BE2C (cell line): ENCODE measurements at regions not wholly inside any gene's neighbourhood (a gene's known extent, or its start where the extent isn't known, plus 50 kb on each side); places are given as distances from the start of the nearest gene placed in this dataset.

Experiments used
- DNase-seq: peaks from one replicate; pipeline ENCODE4 v3.0.0-alpha.2; 2020
- H3K27me3 ChIP-seq: fragments of 250-450 bp; sonication (Bioruptor Pico); 2 replicates; pipeline ENCODE4 v1.5.1; 2020; ENCODE audit warnings: mild to moderate bottlenecking
- H3K36me3 ChIP-seq: fragments of 250-450 bp; sonication (Bioruptor Pico); 2 replicates; pipeline ENCODE4 v1.5.1; 2020; ENCODE audit warnings: mild to moderate bottlenecking
- H3K4me1 ChIP-seq: fragments of 250-450 bp; sonication (Bioruptor Pico); 2 replicates; pipeline ENCODE4 v1.5.1; 2020
- H3K4me3 ChIP-seq: 2 replicates; pipeline ENCODE4 v1.5.1; 2011; ENCODE audit warnings: low read depth, low read length
- H3K9me3 ChIP-seq: fragments of 250-450 bp; sonication (Bioruptor Pico); 2 replicates; pipeline ENCODE4 v1.5.1; 2020
- TF ChIP-seq, protein P1 (sequence below): IDR thresholded peaks from 2 replicates; pipeline ENCODE4 v1.5.1; 2012; ENCODE audit warnings: mild to moderate bottlenecking, low read depth, low read length

DNA sequence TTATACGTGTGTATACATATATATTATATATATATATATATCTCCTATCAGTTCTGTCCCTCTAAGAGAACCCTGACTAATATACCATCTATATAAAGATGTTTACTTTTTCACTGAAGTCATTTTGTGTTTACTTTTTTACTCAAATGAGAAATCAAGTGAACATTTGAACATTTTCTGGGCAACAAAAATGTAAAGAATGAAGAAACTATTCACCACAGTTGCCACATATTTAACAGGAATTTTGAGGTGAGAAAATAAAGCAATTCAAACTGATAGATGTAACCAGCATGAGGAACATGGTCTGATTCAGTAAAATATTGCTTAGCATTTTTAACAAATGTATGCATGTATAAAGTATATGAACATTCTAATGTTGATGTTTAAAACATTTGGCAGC is 299.2 kb upstream of the KLHL1 start:
- no peaks in the 10 kb centered on the region for H3K9me3 ChIP-seq
- no peak for DNase-seq
- H3K27me3 ChIP-seq, result no peaks in the 10 kb centered on the region
- H3K4me1 ChIP-seq, result no peaks in the 10 kb centered on the region
- H3K4me3 ChIP-seq, result no peak overlapping the region
- no peaks in the 10 kb centered on the region for H3K36me3 ChIP-seq
- TF ChIP-seq, protein P1, sequence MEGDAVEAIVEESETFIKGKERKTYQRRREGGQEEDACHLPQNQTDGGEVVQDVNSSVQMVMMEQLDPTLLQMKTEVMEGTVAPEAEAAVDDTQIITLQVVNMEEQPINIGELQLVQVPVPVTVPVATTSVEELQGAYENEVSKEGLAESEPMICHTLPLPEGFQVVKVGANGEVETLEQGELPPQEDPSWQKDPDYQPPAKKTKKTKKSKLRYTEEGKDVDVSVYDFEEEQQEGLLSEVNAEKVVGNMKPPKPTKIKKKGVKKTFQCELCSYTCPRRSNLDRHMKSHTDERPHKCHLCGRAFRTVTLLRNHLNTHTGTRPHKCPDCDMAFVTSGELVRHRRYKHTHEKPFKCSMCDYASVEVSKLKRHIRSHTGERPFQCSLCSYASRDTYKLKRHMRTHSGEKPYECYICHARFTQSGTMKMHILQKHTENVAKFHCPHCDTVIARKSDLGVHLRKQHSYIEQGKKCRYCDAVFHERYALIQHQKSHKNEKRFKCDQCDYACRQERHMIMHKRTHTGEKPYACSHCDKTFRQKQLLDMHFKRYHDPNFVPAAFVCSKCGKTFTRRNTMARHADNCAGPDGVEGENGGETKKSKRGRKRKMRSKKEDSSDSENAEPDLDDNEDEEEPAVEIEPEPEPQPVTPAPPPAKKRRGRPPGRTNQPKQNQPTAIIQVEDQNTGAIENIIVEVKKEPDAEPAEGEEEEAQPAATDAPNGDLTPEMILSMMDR, result no peak

DNA sequence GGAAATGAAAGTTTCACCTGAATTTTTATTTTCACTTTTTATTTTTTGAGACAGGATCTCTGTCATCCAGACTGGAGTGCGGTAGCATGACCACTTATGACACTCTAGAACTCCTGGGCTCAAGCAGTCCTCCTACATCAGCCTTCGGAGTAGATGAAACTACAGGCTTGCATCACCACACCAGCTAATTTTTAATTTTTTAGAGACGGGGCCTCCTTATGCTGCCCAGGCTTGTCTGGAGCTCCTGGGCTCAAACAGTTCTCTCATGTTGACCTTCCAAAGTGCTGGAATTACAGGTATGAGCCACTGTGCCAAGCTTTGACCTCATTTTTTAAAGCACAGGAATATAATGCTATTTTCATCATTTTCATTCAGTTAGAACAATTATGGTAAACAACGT is 297.0 kb upstream of the KLHL1 start:
- no peaks in the 10 kb centered on the region for H3K27me3 ChIP-seq
- H3K36me3 ChIP-seq, result no peaks in the 10 kb centered on the region
- DNase-seq, result no peak
- no peaks in the 10 kb centered on the region for H3K9me3 ChIP-seq
- no peak overlapping the region for H3K4me3 ChIP-seq
- no peaks in the 10 kb centered on the region for H3K4me1 ChIP-seq
- TF ChIP-seq, protein P1, result no peak

DNA sequence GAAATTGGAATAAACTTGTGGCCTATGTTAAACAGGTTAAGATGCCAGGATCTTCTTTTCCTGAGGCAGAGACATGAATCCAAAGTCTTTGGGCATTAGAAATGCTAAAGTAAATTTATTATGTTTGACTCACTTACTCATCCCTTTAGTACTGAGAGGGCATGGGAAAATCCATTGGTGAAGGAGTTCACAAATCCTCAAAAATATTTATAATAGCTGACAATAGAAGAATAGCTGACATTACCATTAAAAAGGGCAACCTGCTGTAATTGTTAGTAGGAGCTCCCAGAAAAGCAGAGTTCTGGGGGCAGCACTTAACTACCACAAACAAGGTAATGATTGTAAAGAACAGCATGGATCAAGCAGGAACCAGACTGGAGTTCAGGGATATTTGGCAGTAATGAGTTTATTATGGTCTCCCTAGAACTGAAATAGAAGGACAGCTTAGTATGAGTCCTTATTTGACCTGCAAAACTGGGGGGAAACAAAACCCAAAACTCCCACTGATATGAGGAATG is 285.8 kb upstream of the KLHL1 start:
- no peak for DNase-seq
- Histone ChIP-seq H3K36me3 (no peaks in the 10 kb centered on the region), H3K4me1 (no peaks in the 10 kb centered on the region; the same call in 1 of the 2 replicates), H3K27me3 (no peaks in the 10 kb centered on the region), H3K4me3 (no peak overlapping the region), H3K9me3 (no peaks in the 10 kb centered on the region)
- TF ChIP-seq, protein P1, result no peak

DNA sequence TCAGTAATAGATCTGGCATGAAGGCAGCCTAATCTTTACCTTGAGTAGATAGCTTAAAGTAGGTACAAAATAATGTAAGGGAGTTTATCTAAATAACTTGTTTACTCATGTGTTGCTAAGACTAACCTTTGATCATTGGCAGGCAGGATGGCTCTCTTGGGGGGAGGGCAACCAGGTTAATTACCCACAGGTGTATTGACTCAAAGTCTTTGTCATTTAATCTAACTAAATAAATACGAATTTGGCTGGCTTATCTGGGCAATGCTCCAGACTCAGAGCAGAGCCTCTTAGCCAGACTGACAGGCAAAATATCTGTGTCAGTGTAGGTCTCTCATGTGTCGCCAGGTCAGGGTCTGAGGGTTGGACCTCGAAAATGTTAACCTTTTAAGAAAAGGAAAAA is 283.4 kb upstream of the KLHL1 start:
- Histone ChIP-seq H3K4me3 (no peak overlapping the region), H3K4me1 (no peaks in the 10 kb centered on the region; the same call in 1 of the 2 replicates), H3K27me3 (no peaks in the 10 kb centered on the region), H3K9me3 (no peaks in the 10 kb centered on the region; the same call in 1 of the 2 replicates), H3K36me3 (no peaks in the 10 kb centered on the region)
- no peak for DNase-seq
- TF ChIP-seq, protein P1, result no peak

DNA sequence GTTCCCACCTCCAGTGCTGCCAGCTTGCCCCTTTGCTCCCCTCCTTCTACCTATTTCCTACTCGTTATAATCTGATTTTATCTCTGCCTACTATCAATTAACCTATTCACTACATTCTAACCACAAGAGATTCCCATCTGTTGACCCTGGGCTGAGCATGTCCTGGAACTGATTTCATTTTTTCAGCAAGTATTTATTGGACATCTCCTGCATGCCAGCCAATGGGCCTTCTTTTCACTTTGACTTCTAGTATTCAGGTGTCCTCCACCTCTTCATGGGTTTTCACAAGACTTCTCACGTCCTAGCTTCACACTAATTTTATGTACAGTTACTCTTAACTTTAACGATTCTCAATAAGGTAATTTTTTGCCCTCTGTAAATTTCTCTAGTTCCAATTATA is 282.7 kb upstream of the KLHL1 start:
- Histone ChIP-seq H3K36me3 (no peaks in the 10 kb centered on the region), H3K4me3 (no peak overlapping the region), H3K9me3 (no peaks in the 10 kb centered on the region; the same call in 1 of the 2 replicates), H3K4me1 (no peaks in the 10 kb centered on the region; the same call in 1 of the 2 replicates), H3K27me3 (no peaks in the 10 kb centered on the region)
- TF ChIP-seq, protein P1, result no peak
- DNase-seq, result no peak

DNA sequence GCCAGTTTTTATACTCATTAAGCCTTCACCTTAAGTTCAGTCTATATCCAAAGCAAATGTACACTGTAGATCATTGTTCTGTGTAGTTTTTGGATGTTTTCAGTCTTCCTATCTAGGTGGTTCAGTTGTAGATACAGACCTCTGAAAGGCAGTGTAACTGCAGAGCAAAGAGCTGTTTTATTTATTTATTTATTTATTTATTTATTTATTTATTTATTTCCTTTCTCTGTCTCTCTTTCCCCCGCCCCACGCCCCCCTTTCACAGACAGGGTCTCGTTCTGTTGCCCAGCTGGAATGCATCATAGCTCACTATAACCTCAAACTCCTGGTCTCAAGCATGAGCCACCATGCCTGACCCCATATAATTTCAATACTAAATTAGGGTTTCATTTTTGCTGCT is 281.8 kb upstream of the KLHL1 start:
- H3K9me3 ChIP-seq, result no peaks in the 10 kb centered on the region; the same call in 1 of the 2 replicates
- no peaks in the 10 kb centered on the region; the same call in 1 of the 2 replicates for H3K4me1 ChIP-seq
- DNase-seq, result no peak
- H3K4me3 ChIP-seq, result no peak overlapping the region
- TF ChIP-seq, protein P1, result no peak
- H3K27me3 ChIP-seq, result no peaks in the 10 kb centered on the region
- no peaks in the 10 kb centered on the region for H3K36me3 ChIP-seq
